Fibroblast of skin of left quadriceps (primary cell): ENCODE measurements at regions not wholly inside any gene's neighbourhood (a gene's known extent, or its start where the extent isn't known, plus 50 kb on each side); places are given as distances from the start of the nearest gene placed in this dataset.
A peak's percentile ranks its signal among the peaks of the same experiment; 100 is the strongest.
"Not testable (repeated sequence)": the region's sequence is repeated elsewhere in the genome, so short reads cannot be mapped to it uniquely, and the experiment has no call there.

Source experiments
- DNase-seq, 2 experiments: peaks; one replicate each; pipeline ENCODE4 v3.0.0-alpha.2; 2013; ENCODE audit warnings: low read depth in 2 of 2

- DNase-seq = no peak
These were observed 136.0 kb upstream of the KITLG start for GRCh38 chr12:88716240-88716639.

GRCh38 chr12:88715673-88716072 lies 135.4 kb upstream of the KITLG start:
- no peak for DNase-seq

DNA sequence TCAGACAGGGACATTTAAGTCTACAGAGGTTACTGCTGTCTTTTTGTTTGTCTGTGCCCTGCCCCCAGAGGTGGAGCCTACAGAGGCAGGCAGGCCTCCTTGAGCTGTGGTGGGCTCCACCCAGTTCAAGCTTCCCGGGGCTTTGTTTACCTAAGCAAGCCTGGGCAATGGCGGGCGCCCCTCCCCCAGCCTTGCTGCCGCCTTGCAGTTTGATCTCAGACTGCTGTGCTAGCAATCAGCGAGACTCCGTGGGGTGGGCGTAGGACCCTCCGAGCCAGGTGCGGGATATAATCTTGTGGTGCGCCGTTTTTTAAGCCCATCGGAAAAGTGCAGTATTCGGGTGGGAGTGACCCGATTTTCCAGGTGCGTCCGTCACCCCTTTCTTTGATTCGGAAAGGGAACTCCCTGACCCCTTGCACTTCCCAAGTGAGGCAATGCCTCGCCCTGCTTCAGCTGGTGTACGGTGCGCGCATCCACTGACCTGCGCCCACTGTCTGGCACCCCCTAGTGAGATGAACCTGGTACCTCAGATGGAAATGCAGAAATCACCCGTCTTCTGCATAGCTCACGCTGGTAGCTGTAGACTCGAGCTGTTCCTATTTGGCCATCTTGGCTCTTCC lies 134.1 kb upstream of the KITLG start:
- DNase-seq = not testable (repeated sequence)

DNA sequence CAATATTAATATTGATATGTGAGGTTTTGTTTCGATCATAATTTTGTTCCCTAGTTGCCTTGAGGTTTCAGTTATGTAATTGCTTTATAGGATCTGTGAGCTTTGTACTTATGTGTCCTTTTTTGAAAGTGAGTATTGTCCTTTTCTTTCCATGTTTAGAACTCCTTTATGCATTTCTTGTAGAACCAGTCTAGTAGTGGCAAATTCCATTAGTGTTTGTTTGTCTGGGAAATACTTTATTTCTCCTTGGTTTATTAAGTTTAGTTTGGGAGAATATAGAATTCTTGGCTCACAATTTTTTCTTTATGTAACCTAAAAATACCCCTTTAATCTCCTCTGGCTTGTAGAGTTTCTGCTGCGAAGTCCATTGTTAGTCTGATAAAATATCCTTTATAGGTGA lies 127.5 kb upstream of the KITLG start:
- DNase-seq = no peak

DNA sequence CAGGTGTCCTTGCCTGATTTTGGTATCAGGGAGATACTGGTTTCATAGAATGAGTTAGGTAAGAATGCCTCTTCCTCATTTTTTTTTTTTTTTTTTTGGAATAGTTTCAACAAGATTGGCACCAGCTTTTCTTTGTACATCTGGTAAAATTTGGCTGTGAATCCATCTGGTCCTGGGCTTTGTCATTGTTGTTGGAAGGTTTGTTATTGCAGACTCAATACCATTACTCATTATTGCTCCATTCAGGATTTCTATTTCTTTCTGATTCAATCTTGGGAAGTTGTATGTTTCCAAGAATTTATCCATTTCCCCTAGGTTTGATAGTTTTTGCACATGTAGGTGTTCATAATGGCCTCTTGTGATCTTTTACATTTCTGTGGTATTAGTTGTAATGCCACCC lies 126.0 kb upstream of the KITLG start:
- DNase-seq = no peak

GRCh38 chr12:88703790-88704189 lies 123.5 kb upstream of the KITLG start:
- DNase-seq = no peak

DNA sequence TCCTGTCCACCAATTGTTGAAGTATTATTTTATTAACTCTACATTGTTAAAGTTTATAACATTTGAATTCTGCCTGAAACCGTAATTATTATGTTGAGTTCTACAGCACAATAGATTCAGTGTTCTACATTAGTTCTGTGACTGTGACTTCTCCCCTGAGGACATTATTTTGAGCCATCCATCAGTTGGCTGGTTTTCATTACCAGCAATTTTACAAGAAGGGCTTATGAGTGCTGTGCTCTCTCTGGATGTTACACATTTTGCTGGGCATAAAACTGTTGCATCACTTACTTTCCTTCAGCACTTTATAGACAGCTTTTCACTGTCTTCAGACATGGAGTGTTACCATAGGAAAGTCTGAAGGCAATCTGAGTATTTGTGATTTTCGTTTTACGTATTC lies 118.2 kb upstream of the KITLG start:
- DNase-seq = no peak

DNA sequence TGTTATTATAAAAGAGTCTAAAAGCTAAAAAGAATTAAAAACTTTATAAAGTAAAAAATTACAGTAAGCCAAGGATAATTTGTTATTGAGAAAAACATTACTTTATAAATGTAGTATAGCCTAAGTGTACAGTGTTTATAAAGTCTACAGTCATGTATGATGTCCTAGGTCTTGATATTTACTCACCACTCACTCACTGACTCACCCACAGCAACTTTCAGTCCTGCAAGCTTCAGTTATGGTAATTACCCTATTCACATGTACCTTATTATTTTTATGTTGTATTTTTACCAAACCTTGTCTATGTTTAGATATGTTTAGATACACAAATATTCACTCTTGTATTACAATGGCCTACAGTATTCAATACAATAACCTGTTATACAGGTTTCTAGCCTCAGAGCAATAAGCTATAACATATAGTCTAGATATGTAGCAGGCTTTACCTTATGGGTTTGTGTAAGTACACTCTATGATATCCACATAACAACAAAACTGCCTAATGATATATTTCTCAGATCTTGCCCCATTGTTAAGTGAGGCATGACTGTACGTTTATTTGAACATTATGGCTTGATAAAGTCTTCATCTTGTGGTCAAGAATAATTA lies 113.7 kb upstream of the KITLG start:
- DNase-seq = no peak

DNA sequence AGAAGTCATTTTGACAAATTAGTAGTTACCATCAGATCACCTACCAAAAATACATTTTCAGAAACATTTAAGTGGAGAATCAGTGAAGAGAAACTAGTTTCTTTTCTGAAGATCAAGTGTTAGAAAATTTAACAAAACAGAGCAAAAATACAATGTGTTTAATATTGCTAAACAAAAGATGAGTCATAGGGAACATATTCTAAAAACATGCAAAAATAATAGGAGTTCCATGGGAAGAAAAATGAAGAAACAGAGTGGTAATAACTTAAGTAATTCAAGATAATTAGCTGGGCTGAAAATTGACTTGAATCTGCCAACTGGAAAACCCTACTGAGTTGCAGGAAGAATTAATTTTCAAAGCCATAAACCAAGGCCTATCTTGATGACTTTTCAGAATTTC lies 111.5 kb upstream of the KITLG start:
- no peak for DNase-seq

GRCh38 chr12:88684610-88685009 lies 104.3 kb upstream of the KITLG start:
- DNase-seq = no peak

DNA sequence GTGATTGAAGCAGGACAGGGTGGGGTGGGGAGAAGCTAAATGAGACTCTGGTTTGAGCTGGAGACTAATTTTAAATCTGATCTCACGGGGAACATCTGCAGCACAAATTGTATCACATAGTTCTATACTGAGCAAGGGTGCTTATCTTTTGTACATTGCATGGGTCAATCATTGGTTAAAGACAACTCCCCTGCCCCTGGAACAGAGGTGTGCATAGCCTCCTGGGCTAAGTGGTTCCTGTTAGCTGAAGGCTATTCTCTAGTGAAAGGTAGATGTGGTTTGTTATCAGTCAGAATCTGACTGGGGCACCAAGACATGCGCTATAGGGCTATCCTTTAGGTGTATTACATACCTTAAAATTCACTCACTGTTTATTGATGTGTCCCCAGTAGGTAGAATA lies 103.9 kb upstream of the KITLG start:
- no peak for DNase-seq

DNA sequence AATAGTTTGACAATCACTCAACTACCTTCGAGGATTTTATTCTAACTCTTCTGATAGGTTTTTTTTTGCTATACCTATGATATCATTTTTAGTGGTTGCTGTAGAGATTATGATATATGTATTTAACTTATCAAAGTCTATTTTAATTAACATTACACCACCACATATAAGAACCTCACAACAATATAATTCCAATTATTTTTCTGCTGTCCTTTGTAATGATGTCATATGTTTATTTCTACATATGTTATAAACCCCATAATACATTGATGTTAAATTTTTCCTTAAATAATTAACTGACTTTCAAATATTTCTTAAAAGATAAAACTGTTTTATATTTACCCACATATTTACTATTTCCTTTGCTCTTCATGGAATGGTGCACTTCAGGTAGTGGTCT lies 103.4 kb upstream of the KITLG start:
- no peak for DNase-seq

GRCh38 chr12:88681271-88681670 lies 101.0 kb upstream of the KITLG start:
- DNase-seq = no peak

DNA sequence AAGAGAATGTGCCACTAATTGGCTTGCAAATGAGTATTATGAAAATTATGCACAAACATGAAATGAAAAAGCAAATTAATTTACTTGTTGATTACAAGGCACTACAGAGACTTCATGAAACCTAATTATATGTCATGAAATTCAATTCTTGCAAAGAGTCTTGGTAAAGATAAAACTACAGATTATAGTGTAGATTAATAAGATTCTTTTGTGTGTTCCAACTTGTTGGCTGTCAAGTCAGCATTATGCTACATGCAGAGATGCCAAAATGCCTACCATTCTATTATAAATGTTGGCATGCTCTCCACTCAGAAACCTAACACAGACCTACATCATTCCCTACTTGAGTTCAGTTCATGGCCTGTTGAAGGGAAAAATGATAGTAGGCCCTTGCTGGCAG lies 97.2 kb upstream of the KITLG start:
- DNase-seq = no peak

DNA sequence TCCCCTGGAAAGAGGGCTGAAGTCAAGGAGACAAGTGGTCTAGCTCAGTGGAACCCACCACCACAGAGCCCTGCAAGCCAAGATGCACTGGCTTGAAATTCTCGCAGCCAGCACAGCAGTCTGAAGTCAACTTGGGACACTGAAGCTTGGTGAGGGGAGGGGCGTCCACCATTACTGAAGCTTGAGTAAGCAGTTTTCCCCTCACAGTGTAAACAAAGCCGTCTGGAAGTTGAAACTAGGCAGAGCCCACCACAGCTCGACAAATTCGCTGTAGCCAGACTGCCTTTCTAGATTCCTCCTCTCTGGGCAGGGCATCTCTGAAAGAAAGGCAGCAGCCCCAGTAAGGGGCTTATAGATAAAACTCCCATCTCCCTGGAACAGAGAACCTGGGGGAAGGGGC lies 87.3 kb upstream of the KITLG start:
- DNase-seq = not testable (repeated sequence)

DNA sequence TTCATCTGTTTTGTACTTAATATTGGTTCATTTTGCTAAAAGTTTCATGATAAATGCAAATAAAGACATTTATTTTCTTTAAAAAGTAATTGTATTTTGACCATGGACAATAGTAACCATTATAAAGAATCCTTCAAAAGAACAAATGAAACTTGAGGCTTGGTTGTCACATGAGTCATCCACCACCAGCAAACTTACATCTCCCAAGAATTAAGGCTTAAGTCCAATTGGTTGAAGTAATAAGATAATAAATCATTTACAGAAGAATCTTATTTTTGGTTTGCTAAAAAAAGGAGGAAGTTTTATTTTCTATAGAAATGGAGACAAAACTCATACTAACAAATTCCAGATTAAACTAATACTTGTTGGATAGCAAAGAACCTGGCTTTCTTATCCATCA lies 84.8 kb upstream of the KITLG start:
- peak; percentile 33 to 48 for DNase-seq

- DNase-seq = no peak
These were observed 82.7 kb upstream of the KITLG start for GRCh38 chr12:88662961-88663360.

DNA sequence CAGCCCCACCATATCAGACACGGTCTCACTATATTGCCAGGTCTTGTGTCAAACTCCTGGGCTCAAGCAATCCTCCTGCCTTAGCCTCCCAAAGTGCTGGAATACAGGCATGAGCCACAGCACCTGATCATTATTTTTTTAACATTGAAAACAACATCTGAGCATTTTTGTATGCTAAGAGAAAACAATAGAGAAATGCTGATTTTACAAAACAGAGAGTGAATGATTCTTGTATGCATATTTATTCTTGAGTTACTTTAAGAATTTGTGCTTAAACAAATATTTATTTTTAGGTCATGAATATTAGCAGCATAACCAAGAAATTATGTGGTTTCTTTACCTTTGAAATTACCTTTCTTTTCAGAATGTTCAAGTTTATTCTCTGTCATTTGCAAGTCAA lies 81.8 kb upstream of the KITLG start:
- no peak for DNase-seq

DNA sequence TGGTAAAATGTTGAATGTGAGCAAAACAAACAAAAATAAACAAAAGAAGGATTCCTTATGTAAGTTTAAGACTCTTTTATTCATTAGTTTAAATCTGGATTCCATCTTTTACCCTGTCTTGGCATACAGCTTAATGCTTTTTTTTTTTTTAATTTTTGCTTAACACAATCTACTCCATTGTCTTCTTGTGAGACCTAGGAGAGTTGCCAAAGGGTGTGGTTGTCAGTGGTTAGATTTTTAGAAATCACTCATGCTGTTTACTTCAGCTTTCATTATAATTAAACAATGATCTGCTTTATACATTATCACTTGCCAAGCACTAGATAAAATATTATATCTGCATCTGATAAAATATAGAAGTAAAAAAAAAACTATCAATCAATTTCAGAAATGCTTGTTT lies 77.7 kb upstream of the KITLG start:
- DNase-seq = no peak

- DNase-seq = no peak
These were observed 70.4 kb upstream of the KITLG start for GRCh38 chr12:88650715-88651114.

DNA sequence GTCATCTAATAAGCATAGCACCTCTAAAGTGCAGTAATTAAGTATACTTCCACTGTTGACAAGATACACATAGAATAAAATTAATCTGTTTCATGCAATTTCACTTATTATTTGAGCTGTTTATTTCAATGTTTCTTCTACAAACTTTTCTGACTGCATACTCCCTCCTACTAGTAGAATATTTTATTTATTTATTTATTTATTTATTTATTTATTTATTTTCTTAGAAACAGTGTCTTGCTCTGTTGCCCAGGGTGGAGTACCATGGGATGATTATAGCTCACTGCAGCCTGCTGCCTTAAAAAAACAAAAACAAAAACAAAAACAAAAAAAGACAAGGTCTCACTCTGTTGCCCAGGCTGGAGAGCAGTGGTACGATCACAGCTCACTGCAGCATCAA lies 68.4 kb upstream of the KITLG start:
- no peak for DNase-seq

DNA sequence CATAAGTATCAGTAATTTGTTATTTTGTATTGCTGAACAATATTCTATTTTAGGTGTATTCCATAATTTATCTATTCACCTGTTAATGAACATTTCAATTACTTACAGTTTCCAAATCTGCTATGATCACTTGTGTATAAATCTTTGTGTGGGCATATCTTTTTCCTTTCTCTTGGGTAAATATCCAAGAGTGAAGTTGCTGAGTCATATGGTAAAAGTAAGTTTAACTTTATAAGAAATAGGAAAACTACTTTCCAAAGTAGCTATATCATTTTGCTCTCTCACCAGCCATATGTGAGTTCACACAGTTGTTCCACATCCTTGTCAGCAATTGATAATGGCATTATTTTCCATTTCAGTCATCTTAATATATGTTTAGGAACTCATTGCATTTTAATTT lies 66.6 kb upstream of the KITLG start:
- DNase-seq = no peak

DNA sequence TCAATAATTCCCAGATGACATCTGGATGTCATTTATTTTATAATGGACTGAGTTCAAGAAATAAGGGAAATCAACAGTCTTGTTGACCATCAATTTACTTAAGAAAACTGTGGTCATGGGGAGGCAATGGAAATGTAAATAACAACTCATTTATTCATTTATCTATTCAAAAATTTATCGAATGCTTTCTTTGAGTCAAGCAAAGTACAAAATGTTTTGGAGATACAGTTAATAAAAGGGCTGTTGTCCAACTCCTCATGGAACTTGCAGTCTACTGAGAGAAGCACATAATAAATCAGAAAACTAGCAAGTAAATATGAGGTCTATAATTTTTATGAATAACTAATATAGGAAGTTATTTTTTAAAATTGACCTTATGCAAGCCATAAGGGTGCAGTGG lies 65.5 kb upstream of the KITLG start:
- no peak for DNase-seq
